IMR-90 (cell line): ENCODE measurements at regions not wholly inside any gene's neighbourhood (a gene's known extent, or its start where the extent isn't known, plus 50 kb on each side); places are given as distances from the start of the nearest gene placed in this dataset.
A peak's percentile ranks its signal among the peaks of the same experiment; 100 is the strongest.

Source experiments
- ATAC-seq: fragments of 200-7000 bp; cut with Tn5 transposase; 2 replicates; pipeline ENCODE4 v1.9.1; 2020; ENCODE audit warnings: low read depth, mild to moderate bottlenecking, moderate library complexity
- BruUV-seq: library from RNA; stranded (reverse); fragments of 400-500 nt; replicated peaks from 2 replicates; lab custom pipeline; 2021; lab: Mats Ljungman, UMichigan
- CTCF ChIA-PET: fragments of 300-600 bp; formaldehyde crosslinking; extraction: SDS; loops from one replicate; lab custom pipeline; 2021; ENCODE audit warnings: antibody characterized with exemption; lab: Yijun Ruan, JAX
- POLR2A ChIA-PET: fragments of 300-600 bp; sonication (Branson Sonifier 250); formaldehyde crosslinking; loops from one replicate; lab custom pipeline; 2022; ENCODE audit warnings: antibody characterized with exemption; ENCODE audit not compliant: unreplicated experiment; lab: Charles Lee
- DNase-seq: peaks from one replicate; pipeline ENCODE4 v3.0.0; 2013
- H2AFZ ChIP-seq: replicated peaks from 2 replicates; pipeline ENCODE3; 2013; ENCODE audit warnings: low read length, mild to moderate bottlenecking; ENCODE audit not compliant: poor library complexity
- H2AK5ac ChIP-seq: 2 replicates; pipeline ENCODE4 v1.6.1; 2013; ENCODE audit warnings: low read depth, low read length, inconsistent platforms
- H2AK9ac ChIP-seq: replicated peaks from 2 replicates; pipeline ENCODE3; 2013; ENCODE audit warnings: mild to moderate bottlenecking, low read depth, low read length, moderate library complexity; ENCODE audit not compliant: poor library complexity
- H2BK120ac ChIP-seq: 2 replicates; pipeline ENCODE4 v1.6.1; 2013; ENCODE audit warnings: low read depth, low read length, inconsistent platforms
- H2BK15ac ChIP-seq: 3 replicates; pipeline ENCODE4 v1.6.1; 2013; ENCODE audit warnings: low read depth, low read length, inconsistent platforms
- H2BK20ac ChIP-seq: 2 replicates; pipeline ENCODE4 v1.6.1; 2013; ENCODE audit warnings: low read depth, mild to moderate bottlenecking, inconsistent platforms, low read length, moderate library complexity
- H2BK5ac ChIP-seq: 2 replicates; pipeline ENCODE4 v1.6.1; 2013; ENCODE audit warnings: mild to moderate bottlenecking, low read depth, low read length, inconsistent platforms; ENCODE audit not compliant: poor library complexity, severe bottlenecking
- H3K14ac ChIP-seq: replicated peaks from 2 replicates; pipeline ENCODE4 v1.6.1; 2013; ENCODE audit warnings: low read depth, low read length, inconsistent platforms
- H3K18ac ChIP-seq: 2 replicates; pipeline ENCODE4 v1.6.1; 2013; ENCODE audit warnings: low read depth, low read length, control low read depth
- H3K23ac ChIP-seq: 2 replicates; pipeline ENCODE4 v1.6.1; 2013; ENCODE audit warnings: low read depth, low read length, inconsistent platforms
- H3K27ac ChIP-seq: 2 replicates; pipeline ENCODE4 v1.5.1; 2013; ENCODE audit warnings: mild to moderate bottlenecking, control low read depth, low read length; ENCODE audit not compliant: insufficient read depth
- H3K27me3 ChIP-seq: 2 replicates; pipeline ENCODE4 v1.6.1; 2013; ENCODE audit warnings: low read length; ENCODE audit not compliant: control insufficient read depth, insufficient read depth
- H3K36me3 ChIP-seq: 2 replicates; pipeline ENCODE4 v1.6.1; 2013; ENCODE audit warnings: low read length, mixed read lengths; ENCODE audit not compliant: control insufficient read depth, insufficient read depth
- H3K4ac ChIP-seq: 2 replicates; pipeline ENCODE4 v1.6.1; 2013; ENCODE audit warnings: low read depth, low read length, inconsistent platforms
- H3K4me1 ChIP-seq: 2 replicates; pipeline ENCODE4 v1.6.1; 2013; ENCODE audit warnings: low read length, mixed read lengths; ENCODE audit not compliant: control insufficient read depth, insufficient read depth
- H3K4me2 ChIP-seq: 2 replicates; pipeline ENCODE4 v1.6.1; 2013; ENCODE audit warnings: low read depth, mild to moderate bottlenecking, control low read depth, low read length, moderate library complexity
- H3K4me3 ChIP-seq: 2 replicates; pipeline ENCODE4 v1.5.1; 2013; ENCODE audit warnings: low read depth, mild to moderate bottlenecking, control low read depth, low read length, moderate library complexity; ENCODE audit not compliant: insufficient read depth
- H3K56ac ChIP-seq: 2 replicates; pipeline ENCODE4 v1.6.1; 2013; ENCODE audit warnings: low read length, inconsistent platforms; ENCODE audit not compliant: insufficient read depth; ENCODE audit errors: extremely low read depth
- H3K79me1 ChIP-seq, 2 experiments: 2 replicates each; pipeline ENCODE4 v1.6.1; 2013; ENCODE audit warnings: low read length in 2 of 2, inconsistent platforms in 1 of 2, low read depth in 1 of 2
- H3K9ac ChIP-seq: 2 replicates; pipeline ENCODE4 v1.6.1; 2013; ENCODE audit warnings: low read depth, low read length, control low read depth
- H3K9me1 ChIP-seq: 2 replicates; pipeline ENCODE4 v1.6.1; 2013; ENCODE audit warnings: low read length, inconsistent platforms; ENCODE audit not compliant: insufficient read depth
- H3K9me3 ChIP-seq: 2 replicates; pipeline ENCODE4 v1.6.1; 2013; ENCODE audit warnings: low read length; ENCODE audit not compliant: control insufficient read depth, insufficient read depth
- H4K20me1 ChIP-seq: 2 replicates; pipeline ENCODE4 v1.6.1; 2013; ENCODE audit warnings: low read length, inconsistent platforms; ENCODE audit not compliant: insufficient read depth
- H4K5ac ChIP-seq: 2 replicates; pipeline ENCODE4 v1.6.1; 2013; ENCODE audit warnings: mild to moderate bottlenecking, low read depth, low read length, control low read depth
- H4K8ac ChIP-seq, 2 experiments: 2 replicates each; pipeline ENCODE4 v1.6.1; 2013; ENCODE audit warnings: low read depth in 2 of 2, low read length in 2 of 2, control low read depth in 1 of 2, inconsistent platforms in 1 of 2
- H4K91ac ChIP-seq: 2 replicates; pipeline ENCODE4 v1.6.1; 2013; ENCODE audit warnings: low read depth, low read length, inconsistent platforms; ENCODE audit not compliant: insufficient read depth
- MAFK ChIP-seq: IDR thresholded peaks from 2 replicates; pipeline ENCODE4 v1.6.1; 2012; ENCODE audit warnings: low read depth, low read length, improper control_type of control experiment
- MXI1 ChIP-seq: IDR thresholded peaks from 2 replicates; pipeline ENCODE4 v1.6.1; 2012; ENCODE audit warnings: low read depth, mild to moderate bottlenecking, low read length, moderate library complexity, borderline replicate concordance
- WGBS, 2 experiments: methylation state at CpG; one replicate each; pipeline versions ENCODE4 v1.1.5 to v1.1.7; 2013; ENCODE audit warnings: missing lambda C conversion rate in 2 of 2; ENCODE audit not compliant: insufficient read length in 1 of 2; ENCODE audit errors: extremely low coverage in 2 of 2; 5-methylcytosine and 5-hydroxymethylcytosine counted together
- dilution Hi-C: fragments of 300-500 bp; cut with HindIII; formaldehyde crosslinking; loops from one replicate; pipeline ENCODE4 v1.14.3; 2018; ENCODE audit warnings: low sequenced_read_pairs; ENCODE audit not compliant: unreplicated experiment
- in situ Hi-C: fragments of 300-500 bp; cut with MboI; formaldehyde crosslinking; loops from 3 replicates; pipeline ENCODE4 v1.14.3; 2019; ENCODE audit warnings: low sequenced_read_pairs, inconsistent platforms, mixed read lengths
- intact Hi-C: fragments of 100-400 bp; cut with micrococcal nuclease; formaldehyde crosslinking; loops from 2 replicates; pipeline ENCODE4 v1.10.0; 2022

DNA sequence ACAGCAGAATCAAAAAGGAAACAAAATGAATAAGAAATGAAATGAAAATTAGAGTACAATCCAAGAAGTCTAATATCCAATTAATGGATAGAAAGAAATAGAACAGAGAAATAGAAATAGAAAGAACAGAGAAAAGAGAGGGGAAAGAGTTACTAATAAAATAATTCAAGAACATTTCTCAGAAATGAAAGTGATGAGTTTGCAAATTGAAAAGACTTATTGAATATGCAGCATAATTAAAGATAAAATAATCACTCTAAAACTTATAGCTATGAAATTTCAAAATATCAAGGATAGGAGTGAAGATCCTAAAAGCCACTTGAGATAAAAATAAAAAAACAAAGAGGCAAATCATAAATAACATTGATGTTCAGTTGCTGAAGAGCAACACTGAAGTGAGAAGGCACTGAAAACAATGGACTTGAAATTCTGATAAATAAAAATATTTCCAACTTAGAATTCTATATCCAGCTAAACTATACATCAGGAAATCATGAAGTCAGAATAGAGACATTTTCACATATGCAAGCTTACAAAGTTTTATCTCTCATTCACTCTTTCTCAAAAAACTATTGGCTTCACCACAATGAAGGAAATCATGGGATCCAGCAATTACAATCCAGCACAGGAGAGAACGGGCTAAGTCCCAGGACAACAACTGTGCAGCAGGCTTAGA, 155.9 kb upstream of the SPATS2L start:
- no peak overlapping the region for H4K8ac ChIP-seq
- H2BK15ac ChIP-seq, result no peak overlapping the region
- in situ Hi-C loops, result no loop called here
- no peak overlapping the region for H3K14ac ChIP-seq
- no peak for ATAC-seq
- no peaks in the 10 kb centered on the region for H4K20me1 ChIP-seq
- no peak overlapping the region for H2BK20ac ChIP-seq
- no peak overlapping the region for H4K91ac ChIP-seq
- H3K4me2 ChIP-seq, result no peak overlapping the region
- H3K9me3 ChIP-seq, result peaks cover 7% of the 10 kb centered on the region
- H3K79me1 ChIP-seq, result no peaks in the 10 kb centered on the region
- ChIA-PET CTCF (no interaction called here), POLR2A (no interaction called here)
- H3K4me3 ChIP-seq, result no peak overlapping the region
- no peak overlapping the region for H3K9ac ChIP-seq
- H2AK5ac ChIP-seq, result no peak overlapping the region
- H3K23ac ChIP-seq, result no peak overlapping the region
- dilution Hi-C loops, result no loop called here
- no peaks in the 10 kb centered on the region for H3K27me3 ChIP-seq
- no peak overlapping the region for H3K56ac ChIP-seq
- H3K27ac ChIP-seq, result no peak overlapping the region
- no peak overlapping the region for H4K5ac ChIP-seq
- BruUV-seq, result no TSS peak
- no peaks in the 10 kb centered on the region for H3K36me3 ChIP-seq
- H2AFZ ChIP-seq, result no peak overlapping the region
- no peaks in the 10 kb centered on the region for H3K9me1 ChIP-seq
- intact Hi-C loops, result loop anchor here (10.0 kb wide), 1 partner anchor 166 kb away; no protein-coding TSS in a partner anchor
- TF ChIP-seq MXI1 (no peak), MAFK (peak; percentile 76)
- no peak overlapping the region for H3K4ac ChIP-seq
- no CpG with 5 or more reads among the region's 1 CpG for WGBS, 2 experiments
- H3K18ac ChIP-seq, result no peak overlapping the region
- H2AK9ac ChIP-seq, result no peak overlapping the region
- H3K4me1 ChIP-seq, result no peaks in the 10 kb centered on the region
- no peak for DNase-seq
- H2BK120ac ChIP-seq, result no peak overlapping the region
- H2BK5ac ChIP-seq, result no peak overlapping the region
